NOMO-1 (cell line): ENCODE measurements at regions not wholly inside any gene's neighbourhood (a gene's known extent, or its start where the extent isn't known, plus 50 kb on each side); places are given as distances from the start of the nearest gene placed in this dataset.
A peak's percentile ranks its signal among the peaks of the same experiment; 100 is the strongest.

ENCODE experiments used
- DNase-seq, 2 experiments: peaks; one replicate each; lab custom pipeline; 2025; ENCODE audit not compliant: unreplicated experiment in 2 of 2; lab: John Stamatoyannopoulos, UW

DNA sequence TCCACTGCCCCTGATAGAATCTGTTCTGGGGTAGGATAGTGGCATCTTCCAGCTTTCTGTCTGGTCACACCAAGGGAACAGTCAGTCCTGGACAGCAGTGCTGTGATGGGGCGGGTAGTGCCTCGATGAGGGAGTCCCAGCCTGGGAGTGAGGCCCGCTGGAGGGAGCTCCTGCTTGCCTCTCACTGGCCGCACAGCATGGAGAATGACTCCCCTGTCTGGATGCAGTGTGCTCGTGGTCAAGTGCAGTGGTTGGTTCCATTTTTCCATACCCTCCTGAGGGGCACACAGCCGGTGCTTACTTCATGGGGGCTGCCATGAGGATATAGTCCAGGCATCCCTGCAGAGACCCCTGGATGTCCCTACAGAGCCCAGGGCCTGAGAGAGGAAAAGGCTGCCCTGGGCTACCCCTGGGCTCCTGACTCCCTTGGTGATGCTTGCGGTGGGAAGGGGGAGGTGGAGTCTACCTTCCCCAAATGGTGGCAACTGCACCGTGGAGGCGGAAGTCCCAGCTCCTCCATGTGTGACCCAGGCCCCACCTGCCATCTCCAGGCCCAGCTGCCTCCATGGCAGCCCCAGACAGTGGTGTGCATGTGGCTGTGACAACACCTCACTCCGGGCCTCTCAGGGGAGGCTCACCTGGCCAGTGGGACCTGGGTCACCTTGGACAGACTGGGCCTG, 212.5 kb downstream of the GLI2 start:
- DNase-seq, result no peak

DNA sequence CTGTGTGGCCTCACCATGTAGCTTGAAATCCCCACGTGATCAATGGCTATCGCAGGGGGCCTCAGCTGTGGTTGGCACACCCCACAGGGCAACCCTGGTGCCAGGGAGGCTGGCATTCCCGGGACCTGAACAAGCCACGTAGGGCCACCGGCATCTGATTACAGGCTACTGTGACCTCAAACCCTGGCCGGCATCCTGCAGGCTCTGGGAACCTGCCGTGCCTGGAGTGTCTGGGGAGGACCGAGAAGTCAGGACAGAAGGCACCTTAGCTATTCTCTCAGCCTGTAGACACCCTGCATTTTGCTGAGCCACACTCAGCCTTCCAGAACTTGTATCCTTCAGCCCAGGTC, 213.0 kb downstream of the GLI2 start:
- DNase-seq, result no peak

DNA sequence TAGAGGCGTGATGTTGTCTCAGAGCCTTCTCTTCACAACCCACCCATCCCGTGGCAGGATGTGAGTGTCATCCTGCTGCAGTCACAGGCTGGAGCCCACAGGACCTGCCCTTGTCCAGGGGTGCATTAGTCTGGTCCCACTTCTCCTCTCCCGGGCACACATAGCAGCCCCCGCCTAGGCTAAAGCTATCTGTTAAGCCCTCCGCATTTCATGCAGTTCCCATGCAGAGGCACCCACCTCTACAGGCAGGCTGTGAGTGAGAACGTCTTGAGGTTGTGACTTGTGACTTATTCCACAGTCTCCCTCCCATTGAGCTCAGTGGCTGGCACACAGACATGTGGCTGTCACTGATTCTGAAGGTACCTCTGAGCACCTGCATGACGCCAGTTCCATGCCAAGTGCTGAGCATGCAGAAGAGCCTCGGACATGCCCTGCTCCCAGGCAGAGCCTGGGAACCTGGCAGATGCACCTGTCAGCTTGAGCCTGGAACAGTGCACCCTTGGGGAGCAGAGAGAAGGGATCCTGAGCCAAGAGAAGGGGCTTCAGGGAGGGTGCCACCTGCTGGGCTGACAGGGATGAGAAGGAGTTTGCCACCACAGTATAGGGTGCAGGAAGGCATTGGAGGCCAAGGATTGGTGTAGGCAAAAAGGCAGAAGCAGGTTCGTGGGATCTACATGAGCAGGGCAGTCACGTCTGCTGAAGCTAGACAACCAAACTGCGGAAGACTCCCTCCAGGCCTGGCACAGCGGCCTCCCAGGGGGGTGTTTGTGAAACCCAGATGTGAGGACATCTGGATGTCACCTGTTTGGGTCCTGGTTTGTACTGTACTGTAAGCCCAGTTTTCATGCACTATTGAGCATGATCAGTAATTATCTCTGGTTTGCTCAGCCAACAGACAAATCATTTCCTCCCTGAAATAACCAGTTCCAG, 213.6 kb downstream of the GLI2 start:
- peak in 1 of 2 experiments; percentile 1 for DNase-seq

DNA sequence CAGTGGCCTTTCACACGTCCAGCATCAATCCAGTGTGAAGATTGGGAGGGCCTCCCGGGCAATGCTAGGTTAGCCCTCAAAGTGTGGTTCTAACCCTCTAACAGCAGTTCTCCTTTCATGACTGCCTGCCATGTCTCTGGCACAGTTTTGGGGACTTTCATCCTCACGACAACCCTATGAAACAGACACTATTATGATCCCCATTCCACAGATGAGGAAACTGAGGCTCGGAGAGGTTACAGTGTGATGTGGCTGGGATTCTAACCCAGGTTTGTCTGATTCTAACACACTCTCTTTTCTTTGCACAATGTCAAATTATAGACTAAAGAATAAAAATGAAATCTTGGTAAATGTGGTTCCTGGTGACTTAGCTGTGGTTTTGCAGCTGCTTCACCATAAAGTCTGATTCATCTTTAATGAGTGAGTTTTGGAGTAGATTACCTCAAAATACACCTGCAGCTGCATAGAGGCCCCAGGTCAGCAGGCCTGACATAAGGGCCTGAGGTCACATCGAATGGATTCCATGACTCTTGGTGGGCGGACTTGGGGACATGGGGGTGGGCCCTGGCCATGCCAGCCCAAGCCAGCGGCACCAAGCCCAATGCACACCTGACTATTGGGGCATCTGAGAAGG, 214.4 kb downstream of the GLI2 start:
- no peak for DNase-seq

GRCh38 chr2:120951693-120952092, 216.0 kb downstream of the GLI2 start:
- DNase-seq, result no peak

DNA sequence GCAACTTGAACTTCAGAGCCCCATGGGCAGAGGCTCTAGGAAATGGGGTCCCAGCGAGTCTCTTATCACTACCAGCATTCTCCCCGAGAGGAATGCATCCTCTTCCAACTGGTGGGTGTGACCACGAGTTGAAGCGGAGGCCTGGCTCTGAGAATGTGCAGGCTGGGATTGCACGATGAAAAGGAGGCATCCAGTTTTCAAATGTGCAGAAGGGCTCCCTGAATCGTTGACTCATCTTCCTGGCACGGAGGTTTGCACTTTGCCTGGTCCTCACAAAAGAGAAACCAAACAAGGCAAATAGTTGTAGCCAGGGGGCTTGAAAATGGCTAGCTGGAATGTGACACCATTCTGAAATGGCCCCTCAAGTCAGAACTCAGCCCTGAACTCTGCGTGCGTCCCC, 216.7 kb downstream of the GLI2 start:
- no peak for DNase-seq

DNA sequence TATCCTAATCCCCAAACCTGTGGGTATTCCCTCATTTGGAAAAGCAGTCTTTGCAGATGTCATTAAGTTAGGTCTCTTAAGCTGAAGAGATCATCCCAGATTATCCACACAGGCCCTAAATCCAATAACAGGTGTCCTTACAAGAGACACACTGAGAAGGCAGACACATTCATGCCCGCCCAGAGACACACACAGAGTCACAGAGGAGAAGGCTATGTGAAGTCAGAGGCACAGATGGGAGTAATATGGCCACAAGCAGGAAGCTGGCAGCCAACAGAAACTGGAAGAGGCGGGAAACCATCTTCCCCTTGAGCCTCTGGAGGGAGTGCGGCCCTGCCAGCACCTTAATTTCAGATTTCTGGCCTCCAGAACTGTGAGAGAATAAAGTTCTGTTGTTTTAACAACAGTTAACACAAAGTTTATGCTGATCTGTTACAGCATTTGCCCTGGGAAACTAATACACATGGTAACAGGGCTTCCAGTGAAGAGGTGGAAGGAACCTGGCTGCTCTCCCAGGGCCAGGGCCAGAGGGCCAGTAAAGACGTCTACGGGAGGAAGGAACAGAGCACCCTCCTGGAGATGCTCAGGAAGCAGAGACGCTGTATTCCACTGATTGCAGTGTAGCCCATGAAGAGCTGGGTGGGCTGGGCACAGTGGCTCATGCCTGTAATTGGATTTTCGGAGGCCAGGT, 217.5 kb downstream of the GLI2 start:
- DNase-seq, result no peak

DNA sequence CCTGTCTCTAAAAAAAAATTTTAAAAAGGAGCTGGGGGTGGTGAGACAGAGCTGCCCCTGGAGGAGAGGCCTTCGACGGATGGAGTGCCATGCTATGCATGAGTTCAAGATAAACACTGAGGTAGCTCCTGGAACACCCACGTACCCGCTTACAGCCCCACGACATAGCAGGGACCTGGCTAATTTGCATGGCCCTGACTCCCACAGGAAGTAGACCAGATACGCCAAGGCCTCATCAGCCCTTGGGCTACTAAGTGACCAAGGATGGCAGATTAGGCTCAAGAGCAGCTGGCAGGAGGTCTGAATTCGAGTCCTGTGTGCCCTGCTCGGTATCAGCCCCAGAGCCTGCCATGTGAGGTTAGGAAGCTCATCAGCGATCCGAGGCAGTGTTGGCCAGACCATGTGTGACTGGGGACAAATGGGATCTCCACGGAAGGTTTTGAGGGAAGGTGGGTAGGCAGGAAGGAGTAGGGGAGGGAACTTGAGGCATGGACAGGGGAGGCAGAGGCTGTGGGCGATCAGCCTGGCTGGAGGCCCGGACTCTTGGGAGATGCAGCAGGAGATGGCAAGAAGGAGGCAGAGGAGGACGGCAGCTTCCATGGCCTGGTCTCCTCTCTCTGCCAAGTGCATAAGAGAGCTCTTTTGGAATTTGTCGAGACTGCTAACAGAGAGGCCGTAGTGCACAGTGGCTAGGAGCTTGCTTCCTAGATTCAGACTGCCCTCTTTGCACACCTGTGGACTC, 218.3 kb downstream of the GLI2 start:
- DNase-seq, result no peak

DNA sequence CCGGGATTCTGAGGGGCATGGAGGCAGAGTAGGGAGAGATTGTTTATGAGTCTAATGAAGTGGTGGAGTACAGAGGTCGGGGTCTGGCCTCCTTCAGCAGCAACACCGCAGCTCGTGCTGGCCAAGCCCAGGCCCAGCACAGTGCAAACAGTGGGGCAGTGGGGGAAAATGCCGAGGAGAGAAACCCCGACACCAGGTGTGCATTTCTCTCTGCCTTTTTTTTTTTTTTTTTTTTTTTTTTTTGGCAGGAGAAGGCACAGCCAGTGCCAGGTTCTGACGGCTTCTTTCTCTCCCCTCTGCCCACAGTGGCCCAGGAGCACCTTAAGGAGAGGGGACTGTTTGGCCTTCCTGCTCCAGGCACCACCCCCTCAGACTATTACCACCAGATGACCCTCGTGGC, 219.3 kb downstream of the GLI2 start:
- DNase-seq, result no peak

DNA sequence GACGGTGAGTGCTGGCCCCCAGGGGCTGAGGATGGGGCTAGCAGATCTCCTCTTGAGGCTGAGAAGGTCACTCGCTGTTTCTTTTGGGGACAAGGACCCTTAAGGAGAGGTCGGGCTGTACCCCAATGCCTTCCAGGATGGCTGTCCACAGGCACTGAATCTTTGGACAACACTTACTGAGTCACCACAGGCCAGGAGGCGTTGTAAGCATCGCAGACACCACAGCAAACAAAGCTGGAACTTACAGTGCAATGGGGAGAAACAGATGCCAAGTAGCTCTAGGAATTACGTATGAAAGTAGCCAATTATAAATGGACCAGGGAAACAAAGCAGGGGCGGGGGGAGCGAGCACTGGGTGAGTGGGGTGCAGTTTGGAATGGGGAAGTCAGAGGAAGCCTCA, 219.8 kb downstream of the GLI2 start:
- DNase-seq, result no peak

GRCh38 chr2:120956486-120957156, 221.0 kb downstream of the GLI2 start:
- no peak for DNase-seq

GRCh38 chr2:120957905-120958304, 222.2 kb downstream of the GLI2 start:
- DNase-seq, result no peak

- DNase-seq, result no peak
Observed at GRCh38 chr2:120958623-120959366, 223.1 kb downstream of the GLI2 start.

DNA sequence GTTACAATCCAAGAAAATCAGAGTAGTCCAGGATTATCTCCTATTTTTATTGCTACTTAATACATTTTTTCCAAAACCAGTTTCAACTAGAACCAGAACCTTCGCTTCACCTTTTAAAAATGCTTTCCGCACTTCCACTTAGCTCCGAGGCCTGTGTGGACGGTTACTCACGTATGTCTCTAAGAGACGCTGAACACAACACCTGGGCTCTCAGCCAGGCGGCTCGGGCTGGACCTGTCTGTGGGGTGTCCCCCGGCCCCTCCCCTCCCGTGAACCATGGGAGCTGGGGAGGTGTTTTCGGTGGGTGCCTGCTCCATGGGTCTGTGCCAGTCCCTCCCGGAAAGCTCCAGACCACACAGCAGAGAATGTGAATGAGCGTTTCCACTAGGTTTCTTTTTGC, 223.8 kb downstream of the GLI2 start:
- no peak for DNase-seq

DNA sequence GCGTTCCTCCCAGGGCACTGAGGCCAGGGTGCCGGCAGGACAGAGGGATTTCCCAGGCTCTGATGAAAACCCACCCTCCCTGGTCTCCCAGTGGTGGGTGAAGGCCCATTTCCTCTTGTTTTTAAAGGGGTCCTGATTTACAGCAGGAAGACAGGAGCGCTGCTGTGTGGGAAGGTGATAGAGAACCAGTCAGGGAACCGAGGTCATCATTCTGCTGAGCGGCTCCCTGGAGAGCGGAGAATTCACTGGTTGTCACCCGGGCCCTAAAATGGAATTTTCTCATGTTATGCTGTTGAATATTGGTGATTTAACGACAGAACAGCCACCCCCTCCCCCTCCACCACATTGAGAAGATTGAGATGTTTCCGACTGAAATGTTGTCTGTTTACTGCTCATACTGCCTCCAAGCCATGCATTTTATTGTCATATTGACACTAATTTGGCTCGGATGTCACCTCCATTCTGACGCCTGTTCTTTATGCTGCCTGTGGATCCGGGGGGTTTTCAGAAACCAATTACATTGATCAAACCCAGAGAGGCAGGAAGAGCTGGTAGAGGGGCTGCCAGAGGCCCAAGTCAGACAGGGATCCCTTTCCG, 225.2 kb downstream of the GLI2 start:
- DNase-seq, result no peak

DNA sequence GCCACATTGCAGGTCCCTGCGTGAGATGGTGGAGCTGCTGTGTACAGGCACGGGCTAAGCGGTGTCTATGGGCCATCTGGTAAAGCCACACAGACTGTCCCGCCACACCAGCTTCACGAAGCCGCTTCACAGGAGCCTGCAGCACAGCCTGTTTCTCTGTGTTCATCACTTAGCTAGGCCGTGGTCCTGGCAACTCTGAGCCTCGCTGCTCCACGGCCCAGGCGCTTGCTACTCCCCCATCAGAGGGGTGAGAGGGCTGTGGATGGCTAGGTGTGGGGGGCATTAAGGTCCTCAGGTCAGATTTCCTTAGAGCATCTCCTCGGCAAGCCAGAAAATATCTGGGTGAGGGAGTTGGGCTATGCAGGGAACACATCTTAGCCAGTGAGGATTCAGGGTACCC, 225.7 kb downstream of the GLI2 start:
- DNase-seq, result no peak

- no peak for DNase-seq
Observed at GRCh38 chr2:120963997-120964705, 228.5 kb downstream of the GLI2 start.

GRCh38 chr2:120964819-120965218, 229.2 kb downstream of the GLI2 start:
- no peak for DNase-seq
